ENCODE measurements at regions not wholly inside any gene's neighbourhood (a gene's known extent, or its start where the extent isn't known, plus 50 kb on each side); places are given as distances from the start of the nearest gene placed in this dataset.

DNA sequence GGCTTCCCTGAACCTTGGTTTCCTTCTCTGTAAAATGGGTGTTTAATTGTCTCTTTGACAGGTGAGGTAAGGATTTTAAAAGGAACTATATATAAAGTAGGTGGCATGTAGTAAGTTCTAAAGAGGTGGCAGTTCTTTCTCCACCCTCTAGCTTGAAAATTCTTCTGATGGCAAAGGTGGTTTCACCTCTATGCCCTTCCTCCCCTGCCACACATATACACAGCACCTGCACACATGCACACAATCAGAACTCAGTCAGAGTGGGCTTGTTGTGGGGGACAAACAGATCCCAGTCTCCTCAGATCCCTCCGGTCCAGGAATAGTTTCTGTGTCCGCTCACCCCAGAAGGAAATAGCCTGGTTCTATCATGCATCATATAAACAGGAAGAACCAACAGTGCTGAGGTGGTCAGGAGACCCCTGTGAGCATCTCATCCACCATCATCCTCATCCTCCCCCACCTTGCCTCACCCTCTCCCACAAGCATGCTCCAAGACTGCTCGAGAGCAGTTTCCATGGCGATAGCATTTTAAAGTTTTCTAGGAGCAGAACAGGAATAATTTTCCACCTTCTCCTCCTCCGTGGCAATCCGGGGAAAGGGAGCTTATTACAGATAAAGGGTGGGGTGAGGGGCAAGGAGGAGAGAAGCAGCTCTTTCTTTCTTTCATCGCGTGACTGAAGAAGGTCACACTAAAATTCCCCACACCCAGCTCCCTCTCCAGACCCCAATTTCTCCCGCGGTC, 123.6 kb downstream of the CHST1 start:
- no peak overlapping the region for H3K4me3 ChIP-seq (ENCODE audit: low read depth in 1 of 3, low read length in 3 of 3)
- TF ChIP-seq SP1 (IDR thresholded peaks at IDR 0.05): no peak
- no peak for TF ChIP-seq RAD21 (IDR thresholded peaks at IDR 0.05)
- TF ChIP-seq, protein P1, sequence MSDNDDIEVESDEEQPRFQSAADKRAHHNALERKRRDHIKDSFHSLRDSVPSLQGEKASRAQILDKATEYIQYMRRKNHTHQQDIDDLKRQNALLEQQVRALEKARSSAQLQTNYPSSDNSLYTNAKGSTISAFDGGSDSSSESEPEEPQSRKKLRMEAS (IDR thresholded peaks at IDR 0.05): no peak
- no peak for TF ChIP-seq FOXA1 (IDR thresholded peaks at IDR 0.05)
- TF ChIP-seq JUND (IDR thresholded peaks at IDR 0.05): no peak
- no peak for TF ChIP-seq HNF4A (conservative IDR thresholded peaks at IDR 0.05)
- TF ChIP-seq YY1 (IDR thresholded peaks at IDR 0.05): no peak
- TF ChIP-seq, protein P2, sequence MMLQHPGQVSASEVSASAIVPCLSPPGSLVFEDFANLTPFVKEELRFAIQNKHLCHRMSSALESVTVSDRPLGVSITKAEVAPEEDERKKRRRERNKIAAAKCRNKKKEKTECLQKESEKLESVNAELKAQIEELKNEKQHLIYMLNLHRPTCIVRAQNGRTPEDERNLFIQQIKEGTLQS (IDR thresholded peaks at IDR 0.05): no peak
- TF ChIP-seq, protein P3, sequence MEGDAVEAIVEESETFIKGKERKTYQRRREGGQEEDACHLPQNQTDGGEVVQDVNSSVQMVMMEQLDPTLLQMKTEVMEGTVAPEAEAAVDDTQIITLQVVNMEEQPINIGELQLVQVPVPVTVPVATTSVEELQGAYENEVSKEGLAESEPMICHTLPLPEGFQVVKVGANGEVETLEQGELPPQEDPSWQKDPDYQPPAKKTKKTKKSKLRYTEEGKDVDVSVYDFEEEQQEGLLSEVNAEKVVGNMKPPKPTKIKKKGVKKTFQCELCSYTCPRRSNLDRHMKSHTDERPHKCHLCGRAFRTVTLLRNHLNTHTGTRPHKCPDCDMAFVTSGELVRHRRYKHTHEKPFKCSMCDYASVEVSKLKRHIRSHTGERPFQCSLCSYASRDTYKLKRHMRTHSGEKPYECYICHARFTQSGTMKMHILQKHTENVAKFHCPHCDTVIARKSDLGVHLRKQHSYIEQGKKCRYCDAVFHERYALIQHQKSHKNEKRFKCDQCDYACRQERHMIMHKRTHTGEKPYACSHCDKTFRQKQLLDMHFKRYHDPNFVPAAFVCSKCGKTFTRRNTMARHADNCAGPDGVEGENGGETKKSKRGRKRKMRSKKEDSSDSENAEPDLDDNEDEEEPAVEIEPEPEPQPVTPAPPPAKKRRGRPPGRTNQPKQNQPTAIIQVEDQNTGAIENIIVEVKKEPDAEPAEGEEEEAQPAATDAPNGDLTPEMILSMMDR (IDR thresholded peaks at IDR 0.05; ENCODE audit: low read depth, low read length, missing input control): no peak
- TF ChIP-seq FOXA2 (IDR thresholded peaks at IDR 0.05): no peak
- TF ChIP-seq, protein P4, sequence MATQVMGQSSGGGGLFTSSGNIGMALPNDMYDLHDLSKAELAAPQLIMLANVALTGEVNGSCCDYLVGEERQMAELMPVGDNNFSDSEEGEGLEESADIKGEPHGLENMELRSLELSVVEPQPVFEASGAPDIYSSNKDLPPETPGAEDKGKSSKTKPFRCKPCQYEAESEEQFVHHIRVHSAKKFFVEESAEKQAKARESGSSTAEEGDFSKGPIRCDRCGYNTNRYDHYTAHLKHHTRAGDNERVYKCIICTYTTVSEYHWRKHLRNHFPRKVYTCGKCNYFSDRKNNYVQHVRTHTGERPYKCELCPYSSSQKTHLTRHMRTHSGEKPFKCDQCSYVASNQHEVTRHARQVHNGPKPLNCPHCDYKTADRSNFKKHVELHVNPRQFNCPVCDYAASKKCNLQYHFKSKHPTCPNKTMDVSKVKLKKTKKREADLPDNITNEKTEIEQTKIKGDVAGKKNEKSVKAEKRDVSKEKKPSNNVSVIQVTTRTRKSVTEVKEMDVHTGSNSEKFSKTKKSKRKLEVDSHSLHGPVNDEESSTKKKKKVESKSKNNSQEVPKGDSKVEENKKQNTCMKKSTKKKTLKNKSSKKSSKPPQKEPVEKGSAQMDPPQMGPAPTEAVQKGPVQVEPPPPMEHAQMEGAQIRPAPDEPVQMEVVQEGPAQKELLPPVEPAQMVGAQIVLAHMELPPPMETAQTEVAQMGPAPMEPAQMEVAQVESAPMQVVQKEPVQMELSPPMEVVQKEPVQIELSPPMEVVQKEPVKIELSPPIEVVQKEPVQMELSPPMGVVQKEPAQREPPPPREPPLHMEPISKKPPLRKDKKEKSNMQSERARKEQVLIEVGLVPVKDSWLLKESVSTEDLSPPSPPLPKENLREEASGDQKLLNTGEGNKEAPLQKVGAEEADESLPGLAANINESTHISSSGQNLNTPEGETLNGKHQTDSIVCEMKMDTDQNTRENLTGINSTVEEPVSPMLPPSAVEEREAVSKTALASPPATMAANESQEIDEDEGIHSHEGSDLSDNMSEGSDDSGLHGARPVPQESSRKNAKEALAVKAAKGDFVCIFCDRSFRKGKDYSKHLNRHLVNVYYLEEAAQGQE (IDR thresholded peaks at IDR 0.05): no peak
- TF ChIP-seq RXRA (IDR thresholded peaks at IDR 0.05): no peak
- no peak for TF ChIP-seq HNF4G (IDR thresholded peaks at IDR 0.05)
- TF ChIP-seq, protein P5, sequence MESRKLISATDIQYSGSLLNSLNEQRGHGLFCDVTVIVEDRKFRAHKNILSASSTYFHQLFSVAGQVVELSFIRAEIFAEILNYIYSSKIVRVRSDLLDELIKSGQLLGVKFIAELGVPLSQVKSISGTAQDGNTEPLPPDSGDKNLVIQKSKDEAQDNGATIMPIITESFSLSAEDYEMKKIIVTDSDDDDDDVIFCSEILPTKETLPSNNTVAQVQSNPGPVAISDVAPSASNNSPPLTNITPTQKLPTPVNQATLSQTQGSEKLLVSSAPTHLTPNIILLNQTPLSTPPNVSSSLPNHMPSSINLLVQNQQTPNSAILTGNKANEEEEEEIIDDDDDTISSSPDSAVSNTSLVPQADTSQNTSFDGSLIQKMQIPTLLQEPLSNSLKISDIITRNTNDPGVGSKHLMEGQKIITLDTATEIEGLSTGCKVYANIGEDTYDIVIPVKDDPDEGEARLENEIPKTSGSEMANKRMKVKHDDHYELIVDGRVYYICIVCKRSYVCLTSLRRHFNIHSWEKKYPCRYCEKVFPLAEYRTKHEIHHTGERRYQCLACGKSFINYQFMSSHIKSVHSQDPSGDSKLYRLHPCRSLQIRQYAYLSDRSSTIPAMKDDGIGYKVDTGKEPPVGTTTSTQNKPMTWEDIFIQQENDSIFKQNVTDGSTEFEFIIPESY (IDR thresholded peaks at IDR 0.05): no peak
- TF ChIP-seq NR2F2 (IDR thresholded peaks at IDR 0.05): no peak
- TF ChIP-seq TAF1 (conservative IDR thresholded peaks at IDR 0.05): no peak
- TF ChIP-seq EGR1 (IDR thresholded peaks at IDR 0.05; ENCODE audit: low read depth in 2 of 2): no peak
- H3K9me3 ChIP-seq (ENCODE audit: control insufficient read depth in 4 of 4, low read length in 3 of 4): no peaks in the 10 kb centered on the region
- no peak for DNase-seq (ENCODE audit: low spot score)
- H3K4me1 ChIP-seq (ENCODE audit: control insufficient read depth in 4 of 4, insufficient read depth in 4 of 4, low read length in 3 of 4): no peaks in the 10 kb centered on the region
- H3K27ac ChIP-seq (ENCODE audit: low read depth in 1 of 2, low read length in 2 of 2): no peak overlapping the region
- H3K36me3 ChIP-seq (ENCODE audit: control insufficient read depth in 4 of 4, insufficient read depth in 3 of 4, low read depth in 1 of 4, low read length in 3 of 4): no peaks in the 10 kb centered on the region
- WGBS: 67% methylated on average over 10 of the region's 10 CpGs
- H3K27me3 ChIP-seq (ENCODE audit: control insufficient read depth in 4 of 4, insufficient read depth in 4 of 4, low read length in 3 of 4): no peaks in the 10 kb centered on the region
- no peak overlapping the region for H3K9ac ChIP-seq (ENCODE audit: low read depth in 1 of 2, low read length in 2 of 2)

All from liver (tissue), 8 donors.